A204.1 (cell line): ENCODE measurements at regions not wholly inside any gene's neighbourhood (a gene's known extent, or its start where the extent isn't known, plus 50 kb on each side); places are given as distances from the start of the nearest gene placed in this dataset.
"Not testable (repeated sequence)": the region's sequence is repeated elsewhere in the genome, so short reads cannot be mapped to it uniquely, and the experiment has no call there.

Source experiments
- FAIRE-seq: peaks from 2 replicates; lab custom pipeline; 2012; peaks lifted over from hg19 to GRCh38; lab: Jason Lieb, UNC

GRCh38 chr6:5896476-5897200 is 110.1 kb downstream of the NRN1 start:
- FAIRE-seq, result no peak

DNA sequence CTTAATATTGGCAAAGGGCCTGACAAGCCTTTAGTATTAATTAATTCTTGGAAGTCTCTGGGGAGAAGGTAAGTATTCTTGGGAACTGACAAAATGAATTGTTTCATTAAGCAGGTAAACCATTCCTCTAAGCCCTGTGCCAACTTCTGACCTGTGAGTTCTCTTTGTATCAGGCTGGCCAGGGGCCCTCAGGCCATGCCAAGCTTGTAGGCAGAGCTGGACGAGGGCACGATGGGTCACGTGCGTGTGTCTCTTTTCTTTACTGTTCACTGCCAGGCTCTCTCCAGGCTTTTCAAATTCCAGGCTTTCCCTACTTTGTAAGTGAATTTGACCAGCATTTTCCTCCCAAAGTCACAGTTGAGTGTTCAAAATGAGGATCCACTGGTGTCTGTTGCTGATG is 112.4 kb downstream of the NRN1 start:
- no peak for FAIRE-seq

GRCh38 chr6:5893295-5893694 is 113.4 kb downstream of the NRN1 start:
- no peak for FAIRE-seq

DNA sequence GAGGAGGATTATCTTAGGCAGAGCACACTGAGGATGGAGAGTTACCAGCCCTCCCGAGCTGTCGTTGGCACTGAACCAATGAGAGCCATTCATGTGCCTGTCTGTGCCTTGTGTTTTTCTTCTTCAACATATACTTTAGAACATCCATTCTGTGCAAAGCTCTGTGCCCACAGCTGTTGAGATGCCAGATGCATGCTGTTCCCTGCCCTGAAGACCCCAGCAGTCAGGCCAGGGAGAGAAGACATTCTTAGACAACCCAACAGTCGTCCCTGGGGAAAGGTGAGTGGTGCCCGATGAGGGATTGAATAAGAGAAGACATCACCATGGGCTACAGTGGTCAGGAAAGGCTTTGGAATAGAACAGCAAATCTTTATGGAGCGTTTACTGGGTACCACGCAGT is 114.1 kb downstream of the NRN1 start:
- no peak for FAIRE-seq

- FAIRE-seq, result no peak
These were observed 127.9 kb downstream of the NRN1 start for GRCh38 chr6:5878792-5879191.

- no peak for FAIRE-seq
These were observed 130.6 kb downstream of the NRN1 start for GRCh38 chr6:5876076-5876475.

GRCh38 chr6:5873976-5874375 is 132.7 kb downstream of the NRN1 start:
- FAIRE-seq, result not testable (repeated sequence)

DNA sequence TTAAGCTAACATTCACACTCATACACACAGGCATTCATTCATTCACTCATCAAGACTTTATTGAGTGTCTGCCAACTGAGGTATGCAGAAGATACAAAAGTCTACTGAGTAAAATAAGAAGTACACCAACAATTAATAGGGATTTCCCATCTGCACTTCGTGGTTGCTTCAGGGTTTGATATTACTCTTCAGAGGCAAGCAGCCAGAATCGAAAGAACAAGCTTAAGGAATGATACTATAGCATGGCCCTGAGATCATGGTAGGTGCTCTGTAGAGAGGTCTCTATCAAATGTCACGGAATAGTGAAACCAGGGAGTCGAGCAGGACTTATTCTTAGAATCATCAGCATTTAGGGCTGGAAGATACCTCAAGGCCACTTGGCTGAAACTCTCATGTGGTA is 135.4 kb downstream of the NRN1 start:
- FAIRE-seq, result no peak

- no peak for FAIRE-seq
These were observed 137.0 kb downstream of the NRN1 start for GRCh38 chr6:5869676-5870075.

GRCh38 chr6:5869261-5869660 is 137.5 kb downstream of the NRN1 start:
- no peak for FAIRE-seq

DNA sequence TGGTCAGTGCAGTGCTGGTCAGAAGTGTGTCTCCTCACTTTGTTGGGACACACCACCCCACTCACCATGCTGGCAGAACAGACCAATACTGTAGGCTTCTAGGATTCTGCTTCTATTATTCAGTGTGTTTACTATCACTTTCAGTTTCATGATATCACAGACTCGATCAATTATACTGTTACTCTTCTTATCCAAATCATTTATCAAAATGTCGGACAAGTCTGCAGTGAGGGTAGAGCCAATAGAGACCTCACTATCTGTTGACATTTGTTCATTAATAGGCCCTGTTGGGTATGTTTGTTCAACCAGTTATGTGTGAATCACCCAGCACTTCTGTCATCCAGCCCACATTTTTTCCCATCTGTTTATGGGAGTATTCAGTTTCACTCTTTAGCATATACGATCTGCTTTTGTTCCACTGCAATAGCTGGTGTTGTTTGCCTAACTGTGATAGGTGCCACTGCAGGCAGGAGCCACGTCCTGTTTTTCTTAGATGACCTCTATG is 140.1 kb downstream of the NRN1 start:
- no peak for FAIRE-seq

DNA sequence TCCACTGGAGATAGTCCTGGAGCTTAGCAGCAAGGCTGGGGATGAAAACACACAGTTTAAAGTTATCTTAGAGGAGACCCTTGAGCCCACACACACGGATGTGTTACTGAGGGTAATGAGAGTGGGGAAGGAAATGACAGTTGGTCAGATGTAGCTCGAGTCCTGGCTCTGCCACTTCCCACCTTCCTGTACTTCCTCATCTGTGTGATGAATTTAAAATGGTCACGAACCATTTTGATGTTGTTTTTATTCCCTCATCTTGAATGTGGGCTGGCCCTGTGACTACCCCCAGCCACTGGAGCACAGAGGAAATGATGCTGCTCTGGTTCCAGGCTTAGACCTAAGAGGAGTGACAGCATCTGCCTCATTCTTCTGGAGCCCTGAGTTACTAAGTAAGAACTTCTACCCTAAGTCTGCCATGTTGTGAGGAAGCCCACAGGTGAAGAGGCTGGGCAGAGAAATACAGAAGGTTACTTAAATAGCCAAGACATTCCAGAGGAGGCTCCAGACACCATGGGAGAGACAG is 141.2 kb downstream of the NRN1 start:
- FAIRE-seq, result no peak

GRCh38 chr6:5860849-5861248 is 145.9 kb downstream of the NRN1 start:
- no peak for FAIRE-seq

- no peak for FAIRE-seq
These were observed 150.8 kb downstream of the NRN1 start for GRCh38 chr6:5855787-5856470.

DNA sequence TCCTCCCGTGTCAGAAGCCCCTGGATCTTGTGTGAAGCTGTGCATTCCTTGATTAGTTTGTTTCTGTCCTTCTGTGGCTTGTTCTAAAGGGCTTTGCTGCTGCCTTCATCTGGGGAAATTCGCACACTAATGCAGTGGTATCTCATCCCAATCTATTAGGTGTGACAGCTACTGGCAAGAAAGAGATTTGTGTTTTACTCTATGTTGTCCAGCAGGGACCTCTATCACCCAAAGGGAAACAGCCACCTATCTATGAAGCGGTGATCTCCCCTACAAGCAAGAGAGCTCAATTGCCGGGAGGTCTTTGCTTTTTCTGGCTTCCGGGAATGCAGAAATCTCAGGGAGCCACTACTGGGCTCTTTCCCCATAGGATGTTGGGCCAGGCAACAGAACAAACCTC is 151.8 kb downstream of the NRN1 start:
- FAIRE-seq, result no peak

DNA sequence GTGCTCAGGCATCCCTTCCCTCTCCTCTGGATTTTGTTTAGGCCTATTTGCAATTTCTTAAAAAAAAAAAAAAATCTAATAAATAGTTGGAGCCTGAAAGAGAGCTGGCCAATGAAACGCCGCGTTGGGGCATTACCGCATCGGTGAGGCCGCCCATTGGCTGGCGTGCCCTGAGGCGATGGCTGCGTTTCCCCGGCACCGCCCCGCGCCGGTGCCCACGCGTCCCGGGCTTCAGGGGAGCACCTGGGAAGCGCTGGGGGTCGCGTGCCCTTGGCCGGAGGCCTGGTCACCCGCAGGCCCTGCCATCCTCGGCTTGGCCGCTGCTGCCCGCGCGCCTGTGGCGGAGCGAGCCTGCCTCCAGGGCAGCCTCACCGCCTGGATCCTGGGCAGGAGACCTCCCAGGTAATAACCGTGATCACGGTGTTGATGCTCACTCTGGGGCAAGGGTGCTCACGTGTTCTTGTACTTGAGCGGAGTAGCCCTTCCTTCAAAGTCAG is 155.4 kb downstream of the NRN1 start:
- FAIRE-seq, result no peak

- FAIRE-seq, result no peak
These were observed 155.9 kb downstream of the NRN1 start for GRCh38 chr6:5850848-5851255.

DNA sequence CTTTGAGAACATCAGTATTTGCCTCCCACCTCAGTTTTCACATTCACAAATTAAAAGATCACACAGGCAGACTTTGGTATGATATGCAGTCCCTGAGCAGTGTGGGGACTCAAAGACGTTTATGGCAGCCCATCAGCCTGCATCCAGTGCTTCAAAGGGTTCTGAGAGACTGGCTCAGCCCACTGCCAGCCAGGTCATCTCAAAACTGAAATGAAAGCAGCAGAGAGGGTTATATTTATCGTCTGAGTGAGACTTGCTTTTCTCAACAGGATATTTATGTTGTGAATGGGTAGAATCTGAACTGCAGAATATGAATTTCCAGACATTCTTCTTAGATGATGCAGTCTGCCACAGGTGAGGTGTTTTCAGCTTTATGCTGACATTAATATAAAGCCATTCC is 159.8 kb downstream of the NRN1 start:
- no peak for FAIRE-seq

DNA sequence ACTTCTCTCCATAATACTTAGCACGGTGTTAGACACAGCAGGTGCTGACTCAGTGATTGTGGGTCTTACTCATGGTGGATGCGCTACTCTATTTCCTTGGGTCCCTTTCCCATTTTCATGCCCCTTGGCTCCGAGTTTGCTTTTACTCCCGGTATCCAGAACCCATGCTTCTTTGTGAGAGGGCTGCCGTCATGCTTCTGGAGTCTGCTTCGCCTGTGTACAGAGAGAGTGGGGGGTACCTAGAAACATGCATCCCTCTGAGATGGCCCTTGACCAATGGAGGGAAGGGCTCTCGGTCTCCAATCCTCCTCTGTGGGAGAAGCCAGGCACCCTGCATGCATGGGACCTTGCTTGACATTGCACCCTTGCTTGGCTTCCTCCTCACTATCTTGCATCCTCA is 160.4 kb downstream of the NRN1 start:
- no peak for FAIRE-seq

GRCh38 chr6:5843078-5843477 is 163.6 kb downstream of the NRN1 start:
- no peak for FAIRE-seq

DNA sequence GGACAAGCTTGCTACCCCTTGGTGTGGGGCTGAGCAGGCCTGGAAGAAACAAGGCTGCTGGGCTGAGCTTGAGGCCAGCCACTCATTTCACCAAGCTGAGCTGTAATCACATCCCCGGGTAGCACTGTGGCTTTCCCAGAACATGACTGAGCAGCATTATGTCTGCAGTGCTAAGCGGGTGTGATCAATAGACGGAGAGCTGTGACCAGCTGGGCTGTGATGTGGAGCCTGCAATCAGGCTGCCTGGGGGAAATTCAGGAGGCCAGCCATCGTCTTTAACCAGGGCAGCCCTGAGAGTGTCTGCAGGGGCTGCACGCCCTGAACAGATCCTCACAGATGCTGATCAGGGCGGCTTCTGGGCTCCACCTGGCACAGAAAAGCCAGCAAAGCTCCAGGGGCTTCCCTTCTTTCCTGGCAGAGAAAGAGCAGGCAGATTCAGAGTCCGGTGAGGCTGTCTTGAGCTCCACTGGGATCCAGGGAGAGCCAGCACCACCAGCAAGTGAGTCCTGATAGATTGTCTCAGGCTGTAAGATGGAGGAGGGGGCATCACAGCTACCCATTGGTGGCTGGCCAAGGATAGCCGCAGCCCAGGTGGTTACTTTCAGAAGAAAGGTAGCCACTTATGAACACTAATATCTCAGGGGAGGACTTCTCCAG is 165.9 kb downstream of the NRN1 start:
- FAIRE-seq, result no peak

DNA sequence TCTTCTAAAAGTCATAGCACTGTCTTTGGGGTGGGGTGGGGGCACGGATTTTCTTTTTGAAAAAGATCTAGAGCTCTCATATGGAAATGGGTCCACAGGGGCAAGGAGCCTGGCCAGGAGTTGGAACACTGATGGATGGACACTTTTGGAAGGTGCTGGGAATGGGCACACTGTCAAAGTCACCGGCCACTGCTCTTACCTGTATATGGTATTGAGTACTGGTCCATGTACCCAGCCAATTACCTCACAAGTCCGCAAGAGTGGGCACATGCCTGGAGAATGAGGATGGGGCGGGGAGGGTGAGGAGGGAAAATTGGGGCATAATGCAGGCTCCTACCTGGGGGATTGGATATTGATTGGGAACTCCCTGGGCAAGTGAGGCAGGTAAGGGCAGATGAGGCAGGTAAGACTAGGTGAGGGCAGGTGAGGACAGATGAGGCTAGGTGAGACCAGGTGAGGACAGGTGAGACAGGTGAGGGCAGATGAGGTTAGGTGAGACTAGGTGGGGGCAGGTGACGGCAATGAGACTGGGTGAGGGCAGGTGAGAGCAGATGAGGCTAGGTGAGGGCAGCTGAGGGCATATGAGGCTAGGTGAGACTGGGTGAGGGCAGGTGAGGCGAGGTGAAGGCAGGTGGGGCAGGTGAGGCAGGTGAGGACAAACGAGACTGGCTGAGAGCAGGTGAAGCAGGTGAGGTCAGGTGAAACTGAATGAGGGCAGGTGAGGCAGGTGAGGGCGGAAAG is 167.9 kb downstream of the NRN1 start:
- no peak for FAIRE-seq
